ENCODE measurements at regions not wholly inside any gene's neighbourhood (a gene's known extent, or its start where the extent isn't known, plus 50 kb on each side); places are given as distances from the start of the nearest gene placed in this dataset.

DNA sequence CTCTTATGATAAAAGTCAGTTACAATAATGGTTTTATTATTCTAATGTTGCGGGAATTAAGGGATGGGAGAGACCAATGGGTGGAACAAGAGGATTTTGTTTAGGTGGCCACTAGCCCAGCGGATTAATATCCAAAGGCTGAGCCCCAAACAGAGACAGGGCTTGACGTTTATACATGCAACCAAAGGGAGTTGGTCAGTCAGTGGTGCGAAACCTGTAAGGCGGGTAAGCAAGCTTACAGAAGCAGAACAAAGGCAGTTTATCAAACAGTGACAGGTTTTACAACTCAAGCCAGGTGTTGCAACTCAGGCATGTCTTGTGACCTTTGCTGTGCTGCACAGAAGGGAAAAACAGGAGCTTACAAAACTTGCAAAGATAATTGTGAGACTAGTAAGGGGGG is 622.9 kb upstream of the MBL2 start:
- POLR2A ChIA-PET = no interaction called here
- Histone ChIP-seq H3K9me3 (ENCODE audit: control insufficient read depth in 1 of 2, insufficient read depth in 1 of 2, low read length in 2 of 2) (peaks cover 5 to 15% of the 10 kb centered on the region in 2 experiments), H3K4me3 (ENCODE audit: low read length) (no peak overlapping the region), H3K27ac (ENCODE audit: low read depth in 1 of 2, low read length in 2 of 2) (no peak overlapping the region), H3K27me3 (ENCODE audit: control insufficient read depth in 1 of 2, insufficient read depth in 2 of 2, low read length in 2 of 2) (no peaks in the 10 kb centered on the region), H3K36me3 (ENCODE audit: insufficient read depth, low read length) (no peaks in the 10 kb centered on the region), H3K4me1 (ENCODE audit: insufficient read depth, low read length) (no peaks in the 10 kb centered on the region)
- Mint-ChIP-seq H3K9me3 (peaks cover 15% of the 10 kb centered on the region), H3K4me3 (no peak overlapping the region), H3K27me3 (no peaks in the 10 kb centered on the region), H3K36me3 (ENCODE audit: low read depth) (no peaks in the 10 kb centered on the region), H3K27ac (no peak overlapping the region), H3K4me1 (ENCODE audit: low read depth) (no peaks in the 10 kb centered on the region)
- intact Hi-C loops (cut with DNase I, micrococcal nuclease) = no loop called here
- ATAC-seq (ENCODE audit: poor library complexity) (no peak), DNase-seq (no peak)
- TF ChIP-seq, protein P1, sequence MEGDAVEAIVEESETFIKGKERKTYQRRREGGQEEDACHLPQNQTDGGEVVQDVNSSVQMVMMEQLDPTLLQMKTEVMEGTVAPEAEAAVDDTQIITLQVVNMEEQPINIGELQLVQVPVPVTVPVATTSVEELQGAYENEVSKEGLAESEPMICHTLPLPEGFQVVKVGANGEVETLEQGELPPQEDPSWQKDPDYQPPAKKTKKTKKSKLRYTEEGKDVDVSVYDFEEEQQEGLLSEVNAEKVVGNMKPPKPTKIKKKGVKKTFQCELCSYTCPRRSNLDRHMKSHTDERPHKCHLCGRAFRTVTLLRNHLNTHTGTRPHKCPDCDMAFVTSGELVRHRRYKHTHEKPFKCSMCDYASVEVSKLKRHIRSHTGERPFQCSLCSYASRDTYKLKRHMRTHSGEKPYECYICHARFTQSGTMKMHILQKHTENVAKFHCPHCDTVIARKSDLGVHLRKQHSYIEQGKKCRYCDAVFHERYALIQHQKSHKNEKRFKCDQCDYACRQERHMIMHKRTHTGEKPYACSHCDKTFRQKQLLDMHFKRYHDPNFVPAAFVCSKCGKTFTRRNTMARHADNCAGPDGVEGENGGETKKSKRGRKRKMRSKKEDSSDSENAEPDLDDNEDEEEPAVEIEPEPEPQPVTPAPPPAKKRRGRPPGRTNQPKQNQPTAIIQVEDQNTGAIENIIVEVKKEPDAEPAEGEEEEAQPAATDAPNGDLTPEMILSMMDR (IDR thresholded peaks at IDR 0.05) = no peak
- CTCF ChIA-PET = no interaction called here

DNA sequence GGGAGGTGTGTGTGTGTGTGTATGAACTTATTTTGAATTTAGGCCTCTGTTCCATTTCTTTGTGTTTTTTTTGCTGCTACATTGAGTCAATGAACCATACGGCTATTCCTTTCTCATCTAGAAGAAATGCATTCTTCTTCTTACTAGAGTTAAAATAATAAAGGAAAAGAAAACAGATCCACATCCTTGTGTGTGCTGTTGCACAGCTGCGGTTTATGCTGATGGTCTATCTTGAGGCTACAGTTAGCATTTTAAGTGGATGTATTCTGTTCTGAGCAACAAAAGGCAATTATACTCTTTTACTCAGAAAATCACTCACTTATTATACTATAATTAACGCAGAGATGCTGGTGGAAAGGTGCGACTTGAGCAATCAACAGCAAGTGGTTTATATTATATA is 615.0 kb upstream of the MBL2 start:
- Histone ChIP-seq H3K27ac (ENCODE audit: low read depth in 1 of 2, low read length in 2 of 2) (no peak overlapping the region), H3K4me3 (ENCODE audit: low read length) (no peak overlapping the region), H3K9me3 (ENCODE audit: control insufficient read depth in 1 of 2, insufficient read depth in 1 of 2, low read length in 2 of 2) (peaks cover 3% of the 10 kb centered on the region in 2 experiments), H3K36me3 (ENCODE audit: insufficient read depth, low read length) (no peaks in the 10 kb centered on the region), H3K4me1 (ENCODE audit: insufficient read depth, low read length) (no peaks in the 10 kb centered on the region), H3K27me3 (ENCODE audit: control insufficient read depth in 1 of 2, insufficient read depth in 2 of 2, low read length in 2 of 2) (no peaks in the 10 kb centered on the region)
- H3K4me3 Mint-ChIP-seq = no peak overlapping the region
- TF ChIP-seq, protein P1 (IDR thresholded peaks at IDR 0.05) = no peak
- ChIA-PET CTCF (no interaction called here), POLR2A (no interaction called here)
- H3K9me3 Mint-ChIP-seq = peaks cover 10% of the 10 kb centered on the region
- no peak overlapping the region for H3K27ac Mint-ChIP-seq
- no peaks in the 10 kb centered on the region for H3K27me3 Mint-ChIP-seq
- ATAC-seq (ENCODE audit: poor library complexity) (no peak), DNase-seq (no peak)
- no peaks in the 10 kb centered on the region for H3K36me3 Mint-ChIP-seq (ENCODE audit: low read depth)
- intact Hi-C loops (cut with DNase I, micrococcal nuclease) = no loop called here
- no peaks in the 10 kb centered on the region for H3K4me1 Mint-ChIP-seq (ENCODE audit: low read depth)

DNA sequence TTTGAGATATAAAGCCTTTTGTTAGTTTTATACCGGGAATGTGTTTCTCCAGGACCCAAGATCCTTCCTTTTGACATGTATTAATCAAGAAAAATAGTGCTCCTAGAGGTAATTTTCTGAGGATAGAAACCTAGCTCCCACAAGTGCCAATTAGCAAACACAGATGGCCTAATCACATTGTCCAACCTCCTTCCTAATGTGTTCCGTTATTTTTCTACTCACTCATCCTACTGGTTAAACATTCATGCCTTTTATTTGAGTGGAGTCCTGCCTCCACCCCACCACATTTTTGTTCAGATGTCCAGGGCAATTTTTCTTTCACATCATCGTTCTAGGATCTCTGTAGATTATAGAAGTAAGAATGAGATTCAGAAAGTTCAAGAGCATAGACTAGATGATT is 610.0 kb upstream of the MBL2 start:
- Mint-ChIP-seq H3K36me3 (ENCODE audit: low read depth) (no peaks in the 10 kb centered on the region), H3K4me1 (ENCODE audit: low read depth) (no peaks in the 10 kb centered on the region), H3K27ac (no peak overlapping the region), H3K27me3 (no peaks in the 10 kb centered on the region), H3K4me3 (no peak overlapping the region), H3K9me3 (peaks cover 8% of the 10 kb centered on the region)
- TF ChIP-seq, protein P1 (IDR thresholded peaks at IDR 0.05) = no peak
- intact Hi-C loops (cut with DNase I, micrococcal nuclease) = no loop called here
- Histone ChIP-seq H3K4me3 (ENCODE audit: low read length) (no peak overlapping the region), H3K36me3 (ENCODE audit: insufficient read depth, low read length) (no peaks in the 10 kb centered on the region), H3K4me1 (ENCODE audit: insufficient read depth, low read length) (no peaks in the 10 kb centered on the region), H3K27ac (ENCODE audit: low read depth in 1 of 2, low read length in 2 of 2) (no peak overlapping the region), H3K9me3 (ENCODE audit: control insufficient read depth in 1 of 2, insufficient read depth in 1 of 2, low read length in 2 of 2) (peaks cover 6 to 11% of the 10 kb centered on the region in 2 experiments), H3K27me3 (ENCODE audit: control insufficient read depth in 1 of 2, insufficient read depth in 2 of 2, low read length in 2 of 2) (no peaks in the 10 kb centered on the region)
- ChIA-PET CTCF (no interaction called here), POLR2A (interaction anchor here (0.6 kb wide), 1 partner anchor 18 kb away, joined by 3 read pairs; no protein-coding TSS in a partner anchor)
- DNase-seq = no peak
- ATAC-seq (ENCODE audit: poor library complexity) = no peak
